Mucosa of stomach (tissue), 1 donor: ENCODE measurements at regions not wholly inside any gene's neighbourhood (a gene's known extent, or its start where the extent isn't known, plus 50 kb on each side); places are given as distances from the start of the nearest gene placed in this dataset.
"Not testable (repeated sequence)": the region's sequence is repeated elsewhere in the genome, so short reads cannot be mapped to it uniquely, and the experiment has no call there.

Experiments used
- H3K27me3 ChIP-seq: one replicate; pipeline ENCODE4 v1.7.0; 2013; ENCODE audit warnings: mild to moderate bottlenecking, low read length; ENCODE audit not compliant: control insufficient read depth, insufficient read depth
- H3K36me3 ChIP-seq: one replicate; pipeline ENCODE4 v1.7.0; 2013; ENCODE audit warnings: low read length; ENCODE audit not compliant: control insufficient read depth, insufficient read depth
- H3K4me1 ChIP-seq: one replicate; pipeline ENCODE4 v1.7.0; 2013; ENCODE audit warnings: mild to moderate bottlenecking, low read length; ENCODE audit not compliant: control insufficient read depth, insufficient read depth
- H3K4me3 ChIP-seq: one replicate; pipeline ENCODE4 v1.7.0; 2013; ENCODE audit warnings: low read length
- H3K9ac ChIP-seq: one replicate; pipeline ENCODE4 v1.7.0; 2013; ENCODE audit warnings: mild to moderate bottlenecking, low read length, moderate library complexity
- H3K9me3 ChIP-seq: one replicate; pipeline ENCODE4 v1.7.0; 2013; ENCODE audit warnings: mild to moderate bottlenecking, low read length, moderate library complexity; ENCODE audit not compliant: control insufficient read depth
- donor health status: Pancreatic carcinoma.

- H3K9me3 ChIP-seq, H3K4me3 ChIP-seq, H3K4me1 ChIP-seq, H3K36me3 ChIP-seq, H3K27me3 ChIP-seq, H3K9ac ChIP-seq: not testable (repeated sequence)
Measured at GRCh38 chr2:242018416-242018815, 148.9 kb downstream of the RTP5 start.

DNA sequence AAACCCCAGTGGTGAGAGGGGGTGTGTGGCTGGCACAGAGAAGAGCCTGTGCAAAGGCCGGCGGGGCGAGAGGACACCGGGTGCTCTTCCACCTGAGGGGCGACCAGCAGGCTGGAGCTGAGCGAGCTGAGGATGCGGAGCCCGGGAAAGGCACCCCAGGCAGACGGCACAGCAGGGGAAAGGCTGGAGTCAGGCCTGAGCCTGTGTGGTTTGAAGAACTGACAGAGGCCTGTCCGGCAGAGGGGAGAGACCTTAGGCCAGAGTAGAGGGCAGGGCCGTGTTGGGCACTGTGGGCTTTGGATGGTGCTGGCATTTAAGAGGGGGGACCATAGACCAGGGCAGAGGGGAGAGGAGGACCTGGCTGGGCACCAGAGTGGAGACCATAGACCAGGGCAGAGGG lies 149.8 kb downstream of the RTP5 start:
- peaks cover 7% of the 10 kb centered on the region for H3K27me3 ChIP-seq
- H3K36me3 ChIP-seq = no peaks in the 10 kb centered on the region
- H3K4me1 ChIP-seq = no peaks in the 10 kb centered on the region
- H3K4me3 ChIP-seq = no peak overlapping the region
- no peak overlapping the region for H3K9ac ChIP-seq
- no peaks in the 10 kb centered on the region for H3K9me3 ChIP-seq

DNA sequence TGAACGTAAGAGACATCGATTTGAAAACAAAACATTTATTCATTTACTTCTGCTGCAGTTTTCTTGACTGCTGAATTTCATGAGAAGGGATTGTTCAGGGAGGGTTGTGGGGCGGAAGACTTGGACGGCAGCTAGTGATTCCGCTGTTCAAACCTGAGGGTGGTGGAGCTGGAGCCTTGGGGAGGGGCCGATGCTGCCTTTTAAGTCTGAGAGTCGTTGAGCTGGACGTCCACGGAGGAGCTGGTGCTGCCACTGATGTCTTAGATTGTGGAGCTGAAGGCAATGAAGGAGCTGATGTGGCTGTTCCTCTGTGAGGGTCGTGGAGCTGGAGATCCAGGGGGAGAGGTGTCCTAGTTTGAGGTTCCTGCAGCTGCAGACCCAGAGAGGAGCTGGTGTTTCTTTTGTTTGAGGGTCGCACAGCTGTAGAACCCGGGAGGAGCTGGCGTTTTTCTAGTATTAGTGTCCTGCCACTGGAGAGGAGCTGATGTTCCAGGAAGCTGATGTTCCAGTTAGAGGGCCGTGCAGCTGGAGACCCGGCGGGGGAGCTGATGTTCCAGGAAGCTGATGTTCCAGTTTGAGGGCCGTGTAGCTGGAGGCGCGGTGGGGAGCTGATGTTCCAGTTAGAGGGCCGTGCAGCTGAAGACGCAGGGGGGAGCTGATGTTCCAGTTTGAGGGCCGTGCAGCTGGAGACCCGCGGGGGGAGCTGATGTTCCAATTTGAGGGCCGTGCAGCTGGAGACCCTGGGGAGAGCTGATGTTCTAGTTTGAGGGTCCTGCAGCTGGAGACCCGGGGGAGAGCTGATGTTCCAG lies 150.9 kb downstream of the RTP5 start:
- Histone ChIP-seq H3K4me1 (no peaks in the 10 kb centered on the region), H3K9me3 (no peaks in the 10 kb centered on the region), H3K9ac (no peak overlapping the region), H3K36me3 (no peaks in the 10 kb centered on the region), H3K4me3 (no peak overlapping the region), H3K27me3 (peaks cover 11% of the 10 kb centered on the region)

- no peaks in the 10 kb centered on the region for H3K36me3 ChIP-seq
- no peaks in the 10 kb centered on the region for H3K9me3 ChIP-seq
- H3K4me1 ChIP-seq = no peaks in the 10 kb centered on the region
- no peak overlapping the region for H3K9ac ChIP-seq
- H3K4me3 ChIP-seq = no peak overlapping the region
- H3K27me3 ChIP-seq = peaks cover 11% of the 10 kb centered on the region
Measured at GRCh38 chr2:242022550-242023290, 153.2 kb downstream of the RTP5 start.

DNA sequence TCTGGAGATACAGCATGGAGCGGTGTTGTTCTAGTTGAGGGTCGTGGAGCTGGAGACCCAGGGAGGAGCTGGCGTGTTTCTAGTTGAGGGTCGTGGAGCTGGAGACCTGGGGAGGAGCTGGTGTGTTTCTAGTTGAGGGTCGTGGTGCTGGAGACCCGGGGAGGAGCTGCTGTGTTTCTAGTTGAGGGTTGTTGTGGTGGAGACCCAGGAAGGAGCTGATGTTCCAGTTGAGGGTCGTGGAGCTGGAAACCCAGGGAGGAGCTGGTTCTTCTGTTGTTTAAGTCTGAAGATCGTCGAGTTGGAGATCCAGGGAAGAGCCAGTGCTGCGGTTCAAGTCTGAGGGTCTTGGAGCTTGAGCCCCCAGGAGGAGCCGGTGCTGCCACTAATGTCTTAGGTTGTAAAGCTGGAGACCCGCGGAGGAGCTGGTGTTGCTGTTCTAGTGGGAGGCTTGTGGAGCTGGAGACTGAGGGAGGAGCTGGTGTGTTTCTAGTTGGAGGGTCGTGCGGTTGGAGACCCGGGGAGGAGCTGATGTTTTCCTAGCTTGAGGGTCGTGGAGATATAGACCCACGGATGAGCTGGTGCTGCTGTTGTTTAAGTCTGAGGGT lies 155.3 kb downstream of the RTP5 start:
- peaks cover 14% of the 10 kb centered on the region for H3K27me3 ChIP-seq
- H3K9ac ChIP-seq = no peak overlapping the region

DNA sequence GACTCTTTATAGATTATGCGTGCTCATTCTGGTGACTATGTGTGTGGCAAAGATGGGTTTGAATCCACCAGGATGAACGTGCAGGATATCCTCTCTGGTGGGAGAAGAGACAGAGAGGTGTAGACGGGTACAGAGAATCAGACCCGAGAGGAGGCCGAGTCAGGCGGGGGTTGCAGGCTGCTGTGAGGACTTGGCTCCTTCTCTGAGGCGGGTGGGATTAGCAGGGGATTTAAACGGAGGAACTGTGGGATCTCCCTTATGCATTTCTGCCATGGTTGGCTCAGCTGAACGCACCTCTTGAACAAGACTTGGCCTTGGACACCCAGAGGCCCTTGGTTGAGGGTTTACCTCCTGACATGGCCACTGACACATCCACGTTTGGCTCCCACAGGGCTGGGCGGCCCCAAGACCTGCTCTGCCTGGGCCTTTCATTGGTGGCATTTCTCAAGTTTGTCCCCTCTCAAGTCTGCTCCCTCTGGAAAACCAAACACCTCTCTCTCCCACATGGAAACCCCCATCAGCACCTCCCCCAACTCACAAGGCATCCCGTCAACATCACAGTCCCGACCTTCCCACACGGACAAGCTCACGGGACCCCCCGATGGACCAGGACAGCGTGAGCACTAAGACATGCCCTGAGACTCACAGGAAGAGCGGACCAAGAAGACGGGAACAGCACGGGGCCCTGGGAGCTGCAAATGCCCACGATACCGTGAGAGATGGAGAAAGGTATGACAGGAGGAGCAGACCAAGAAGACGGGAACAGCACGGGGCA lies 158.3 kb downstream of the RTP5 start:
- Histone ChIP-seq H3K4me1 (no peaks in the 10 kb centered on the region), H3K36me3 (no peaks in the 10 kb centered on the region), H3K9ac (no peak overlapping the region), H3K9me3 (no peaks in the 10 kb centered on the region), H3K27me3 (peaks cover 20% of the 10 kb centered on the region), H3K4me3 (no peak overlapping the region)

More for the DNA sequence above, 155.3 kb downstream of the RTP5 start:
- Histone ChIP-seq H3K9me3 (no peaks in the 10 kb centered on the region), H3K4me3 (no peak overlapping the region), H3K4me1 (no peaks in the 10 kb centered on the region), H3K36me3 (no peaks in the 10 kb centered on the region)

- no peaks in the 10 kb centered on the region for H3K36me3 ChIP-seq
- H3K9me3 ChIP-seq = no peaks in the 10 kb centered on the region
- H3K27me3 ChIP-seq = peaks cover 32% of the 10 kb centered on the region
- no peaks in the 10 kb centered on the region for H3K4me1 ChIP-seq
- H3K4me3 ChIP-seq = no peak overlapping the region
- H3K9ac ChIP-seq = no peak overlapping the region
Measured at GRCh38 chr2:242029422-242030225, 160.1 kb downstream of the RTP5 start.

GRCh38 chr2:242030226-242030575 lies 160.7 kb downstream of the RTP5 start:
- no peak overlapping the region for H3K4me3 ChIP-seq
- peaks cover 28% of the 10 kb centered on the region for H3K27me3 ChIP-seq
- no peaks in the 10 kb centered on the region for H3K9me3 ChIP-seq
- no peaks in the 10 kb centered on the region for H3K36me3 ChIP-seq
- no peaks in the 10 kb centered on the region for H3K4me1 ChIP-seq
- no peak overlapping the region for H3K9ac ChIP-seq

- Histone ChIP-seq H3K9ac (no peak overlapping the region), H3K27me3 (peaks cover 28% of the 10 kb centered on the region), H3K36me3 (no peaks in the 10 kb centered on the region), H3K9me3 (no peaks in the 10 kb centered on the region), H3K4me3 (no peak overlapping the region), H3K4me1 (no peaks in the 10 kb centered on the region)
Measured at GRCh38 chr2:242030858-242031257, 161.3 kb downstream of the RTP5 start.

GRCh38 chr2:242031481-242032019 lies 162.0 kb downstream of the RTP5 start:
- no peaks in the 10 kb centered on the region for H3K36me3 ChIP-seq
- no peaks in the 10 kb centered on the region for H3K4me1 ChIP-seq
- H3K9me3 ChIP-seq = no peaks in the 10 kb centered on the region
- H3K9ac ChIP-seq = no peak overlapping the region
- H3K27me3 ChIP-seq = peaks cover 28% of the 10 kb centered on the region
- H3K4me3 ChIP-seq = no peak overlapping the region
